Pancreas (tissue), 10 donors: ENCODE measurements at regions not wholly inside any gene's neighbourhood (a gene's known extent, or its start where the extent isn't known, plus 50 kb on each side); places are given as distances from the start of the nearest gene placed in this dataset.

Experiments used
- ATAC-seq, 4 donors: fragments of 200-7000 bp; cut with Tn5 transposase; one replicate each; pipeline versions ENCODE4 v1.8.0 to v1.9.1; 2020; ENCODE audit warnings: mild to moderate bottlenecking in 4 of 4, moderate library complexity in 4 of 4
- DNase-seq, 6 donors: peaks; one replicate each; pipeline ENCODE4 v3.0.0-alpha.2; 2020
- FAIRE-seq: peaks from 2 replicates; lab custom pipeline; 2012; peaks lifted over from hg19 to GRCh38; lab: Jason Lieb, UNC
- H3K27ac ChIP-seq, 4 donors: fragments of 200-600 bp; sonication (generic); 1 replicate in 3 of 4; 2 replicates in 1 of 4; pipeline versions ENCODE4 v1.5.0 to v1.8.0; 2020
- H3K27me3 ChIP-seq, 4 donors: fragments of 200-600 bp; one replicate each; pipeline ENCODE4 v1.8.0; 2021
- H3K36me3 ChIP-seq, 3 donors: fragments of 200-600 bp; sonication (generic) in 1 of 3; one replicate each; pipeline versions ENCODE4 v1.5.0 to v1.8.0; 2020 to 2021
- H3K4me1 ChIP-seq, 3 donors: fragments of 200-600 bp; one replicate each; pipeline ENCODE4 v1.8.0; 2021
- H3K4me3 ChIP-seq, 4 donors: fragments of 200-600 bp; sonication (generic) in 2 of 4; one replicate each; pipeline versions ENCODE4 v1.5.0 to v1.8.0; 2020 to 2021
- H3K9me3 ChIP-seq, 4 donors: fragments of 200-600 bp; one replicate each; pipeline ENCODE4 v1.8.0; 2021
- CTCF ChIP-seq, 4 donors: fragments of 200-600 bp; sonication (generic) in 3 of 4; IDR thresholded peaks; one replicate each; pipeline versions ENCODE4 v1.5.0 to v1.8.0; 2021; ENCODE audit warnings: antibody characterized with exemption in 4 of 4
- WGBS, 2 donors: extraction: QIAGEN DNeasy Blood & Tissue Kit; methylation state at CpG; one replicate each; pipeline ENCODE4 v1.1.7; 2013; 5-methylcytosine and 5-hydroxymethylcytosine counted together
- intact Hi-C, 3 donors: fragments of 100-400 bp; cut with DNase I; formaldehyde crosslinking; loops; one replicate each; pipeline versions ENCODE4 v1.11.1 to v1.14.2; 2022
- donor health status: healthy with polysubstance abuse.
- donor health status: DM: no; HTN: no; CAD: no; lungs with moderate emphysema.
- donor health status: DM: no; HTN: no; CAD: no.
- donor health status: control.
- donor health status: control.
- donor health status: Bipolar disorder and iron deficiency.
- donor health status: DM: yes; HTN: yes; CAD: no.
- donor health status: DM: no; HTN: no; CAD: no.
- donor health status: DM: no; HTN: no; CAD: no.
- donor health status: DM: yes; HTN: yes; CAD: no.

DNA sequence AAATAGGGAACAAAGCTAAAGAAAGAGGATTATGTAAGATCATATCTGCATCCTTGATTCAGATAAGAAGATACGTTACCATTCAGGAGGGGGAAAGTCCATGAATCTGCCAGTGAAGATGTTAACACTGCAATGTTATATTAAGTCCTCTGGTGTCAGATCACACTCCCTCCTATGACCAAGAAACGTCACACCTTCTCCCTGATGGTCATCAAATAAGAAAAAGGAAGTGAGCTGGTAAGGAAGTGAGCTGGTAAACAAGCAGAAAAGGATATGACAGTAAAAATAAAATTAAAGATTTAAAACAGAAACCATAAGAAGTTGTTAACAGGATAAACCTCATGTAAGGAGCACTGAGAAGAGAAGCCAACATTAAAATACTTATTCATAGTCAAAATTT is 340.2 kb downstream of the SEC23A start:
- intact Hi-C loops = no loop called here
- DNase-seq = no peak
- Histone ChIP-seq H3K9me3 (no peaks in the 10 kb centered on the region), H3K4me1 (no peaks in the 10 kb centered on the region), H3K27ac (no peak overlapping the region), H3K36me3 (no peaks in the 10 kb centered on the region), H3K4me3 (no peak overlapping the region), H3K27me3 (no peaks in the 10 kb centered on the region)
- 36 to 44% methylated on average over 2 of the region's 2 CpGs for WGBS, 2 donors
- TF ChIP-seq CTCF (IDR thresholded peaks at IDR 0.05) = no peak
- no peak for ATAC-seq
- no peak for FAIRE-seq

DNA sequence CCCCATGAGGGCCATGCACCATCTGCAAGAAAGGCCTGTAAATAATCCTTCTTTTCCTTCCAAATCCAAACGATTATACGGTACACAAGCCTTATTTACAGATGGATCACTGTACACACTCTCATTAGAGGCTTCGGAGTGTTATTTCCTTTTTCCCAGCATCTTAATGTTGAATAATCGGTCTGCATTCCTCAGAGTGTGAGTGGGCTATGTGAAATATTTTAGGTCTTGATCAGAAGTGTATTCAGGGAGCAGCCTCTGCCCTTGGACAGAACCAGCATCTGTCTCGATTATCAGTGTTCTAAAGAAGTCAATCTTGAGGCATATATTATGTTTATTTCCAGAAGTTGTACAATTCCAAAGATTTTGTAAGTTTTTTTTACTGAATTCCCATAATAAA is 340.6 kb downstream of the SEC23A start:
- WGBS, 2 donors = 50 to 60% methylated on average over 5 of the region's 5 CpGs

GRCh38 chr14:38761033-38761432 is 342.0 kb downstream of the SEC23A start:
- no peak for ATAC-seq
- WGBS, 2 donors = 80 to 87% methylated on average over 2 of the region's 2 CpGs

More for the DNA sequence above, 340.6 kb downstream of the SEC23A start:
- intact Hi-C loops = no loop called here
- H3K27me3 ChIP-seq = no peaks in the 10 kb centered on the region
- no peaks in the 10 kb centered on the region for H3K36me3 ChIP-seq
- DNase-seq (no peak), FAIRE-seq (no peak), ATAC-seq (no peak)
- H3K9me3 ChIP-seq = no peaks in the 10 kb centered on the region
- H3K27ac ChIP-seq = no peak overlapping the region
- TF ChIP-seq CTCF (IDR thresholded peaks at IDR 0.05) = no peak
- no peak overlapping the region for H3K4me3 ChIP-seq
- H3K4me1 ChIP-seq = no peaks in the 10 kb centered on the region

GRCh38 chr14:38758661-38759060 is 344.4 kb downstream of the SEC23A start:
- ATAC-seq (no peak), FAIRE-seq (no peak), DNase-seq (no peak)
- no peaks in the 10 kb centered on the region for H3K4me1 ChIP-seq
- no peaks in the 10 kb centered on the region for H3K36me3 ChIP-seq
- TF ChIP-seq CTCF (IDR thresholded peaks at IDR 0.05) = no peak
- no peak overlapping the region for H3K27ac ChIP-seq
- H3K9me3 ChIP-seq = no peaks in the 10 kb centered on the region
- no peaks in the 10 kb centered on the region for H3K27me3 ChIP-seq
- no peak overlapping the region for H3K4me3 ChIP-seq
- WGBS, 2 donors = 57 to 63% methylated on average over 2 of the region's 2 CpGs
- intact Hi-C loops = no loop called here

More at GRCh38 chr14:38761033-38761432, 342.0 kb downstream of the SEC23A start:
- Histone ChIP-seq H3K27me3 (no peaks in the 10 kb centered on the region), H3K27ac (no peak overlapping the region), H3K4me1 (no peaks in the 10 kb centered on the region), H3K9me3 (no peaks in the 10 kb centered on the region), H3K4me3 (no peak overlapping the region), H3K36me3 (no peaks in the 10 kb centered on the region)
- DNase-seq (no peak), FAIRE-seq (no peak)
- intact Hi-C loops = no loop called here
- TF ChIP-seq CTCF (IDR thresholded peaks at IDR 0.05) = no peak

- no peaks in the 10 kb centered on the region for H3K4me1 ChIP-seq
- H3K9me3 ChIP-seq = no peaks in the 10 kb centered on the region
- no peaks in the 10 kb centered on the region for H3K36me3 ChIP-seq
- no peak overlapping the region for H3K27ac ChIP-seq
- H3K27me3 ChIP-seq = no peaks in the 10 kb centered on the region
- H3K4me3 ChIP-seq = no peak overlapping the region
- 71 to 74% methylated on average over 3 of the region's 3 CpGs for WGBS, 2 donors
- FAIRE-seq = no peak
- DNase-seq = no peak
- TF ChIP-seq CTCF (IDR thresholded peaks at IDR 0.05) = no peak
- no peak for ATAC-seq
- intact Hi-C loops = no loop called here
These were observed 348.0 kb downstream of the SEC23A start for GRCh38 chr14:38755036-38755435.
